CD4-positive, alpha-beta memory T cell (primary cell): ENCODE measurements at regions not wholly inside any gene's neighbourhood (a gene's known extent, or its start where the extent isn't known, plus 50 kb on each side); places are given as distances from the start of the nearest gene placed in this dataset.

ENCODE experiments used
- CTCF ChIA-PET: fragments of 350-600 bp; sonication (Branson Sonifier 250); formaldehyde crosslinking; loops from one replicate; lab custom pipeline; 2021; ENCODE audit warnings: inconsistent platforms; ENCODE audit not compliant: partially characterized antibody; lab: Charles Lee
- POLR2A ChIA-PET: fragments of 350-600 bp; sonication (Branson Sonifier 250); formaldehyde crosslinking; loops from one replicate; lab custom pipeline; 2021; ENCODE audit not compliant: partially characterized antibody; lab: Charles Lee
- DNase-seq, 5 donors: peaks; one replicate each; pipeline versions ENCODE4 v3.0.0 to v3.0.0-alpha.2; 2020 to 2022; ENCODE audit warnings: mixed read lengths in 1 of 5
- H3K27ac ChIP-seq: one replicate; pipeline ENCODE4 v1.7.0; 2013; ENCODE audit warnings: low read depth, low read length
- H3K27me3 ChIP-seq: 2 replicates; pipeline ENCODE4 v1.7.0; 2013; ENCODE audit warnings: mild to moderate bottlenecking, low read length, moderate library complexity; ENCODE audit not compliant: insufficient read depth
- H3K36me3 ChIP-seq: 2 replicates; pipeline ENCODE4 v1.7.0; 2013; ENCODE audit warnings: mild to moderate bottlenecking, low read length, moderate library complexity; ENCODE audit not compliant: insufficient read depth
- H3K4me1 ChIP-seq: 2 replicates; pipeline ENCODE4 v1.7.0; 2013; ENCODE audit warnings: mild to moderate bottlenecking, low read length, moderate library complexity; ENCODE audit not compliant: insufficient read depth
- H3K4me3 ChIP-seq, 2 donors: one replicate each; pipeline ENCODE4 v1.7.0; 2013; ENCODE audit warnings: low read length in 2 of 2, mild to moderate bottlenecking in 1 of 2
- H3K9me3 ChIP-seq, 2 donors: one replicate each; pipeline ENCODE4 v1.7.0; 2013; ENCODE audit warnings: low read length in 2 of 2, control low read depth in 1 of 2; ENCODE audit not compliant: control insufficient read depth in 1 of 2
- H3K27ac Mint-ChIP-seq, 7 donors: one replicate each; pipeline ENCODE4 v1.8.0; 2020 to 2021; ENCODE audit warnings: mixed read lengths in 7 of 7, mild to moderate bottlenecking in 6 of 7, inconsistent platforms in 3 of 7, moderate library complexity in 3 of 7
- H3K27me3 Mint-ChIP-seq, 2 donors: one replicate each; pipeline ENCODE4 v1.8.0; 2020 to 2021; ENCODE audit warnings: mixed read lengths in 2 of 2
- H3K36me3 Mint-ChIP-seq, 2 donors: one replicate each; pipeline ENCODE4 v1.8.0; 2020 to 2021; ENCODE audit warnings: mixed read lengths in 2 of 2, inconsistent platforms in 1 of 2, mild to moderate bottlenecking in 1 of 2
- H3K4me1 Mint-ChIP-seq, 4 donors: one replicate each; pipeline ENCODE4 v1.8.0; 2020 to 2021; ENCODE audit warnings: mixed read lengths in 4 of 4, mild to moderate bottlenecking in 1 of 4
- H3K4me3 Mint-ChIP-seq, 8 donors: one replicate each; pipeline ENCODE4 v1.8.0; 2020 to 2021; ENCODE audit warnings: mixed read lengths in 8 of 8, mild to moderate bottlenecking in 7 of 8, moderate library complexity in 6 of 8, inconsistent platforms in 3 of 8
- H3K9me3 Mint-ChIP-seq, 8 donors: one replicate each; pipeline ENCODE4 v1.8.0; 2020 to 2021; ENCODE audit warnings: mixed read lengths in 8 of 8, mild to moderate bottlenecking in 5 of 8, inconsistent platforms in 3 of 8, moderate library complexity in 1 of 8
- intact Hi-C: fragments of 100-400 bp; cut with micrococcal nuclease; formaldehyde crosslinking; loops from one replicate; pipeline ENCODE4 v1.15.1; 2023

- Histone ChIP-seq H3K27me3 (no peaks in the 10 kb centered on the region), H3K4me3 (no peak overlapping the region), H3K27ac (no peak overlapping the region), H3K9me3 (no peaks in the 10 kb centered on the region), H3K36me3 (no peaks in the 10 kb centered on the region), H3K4me1 (no peaks in the 10 kb centered on the region)
- no peak for DNase-seq
- H3K4me3 Mint-ChIP-seq, result no peak overlapping the region
- intact Hi-C loops, result no loop called here
- CTCF ChIA-PET, result no interaction called here
- POLR2A ChIA-PET, result no interaction called here
- no peaks in the 10 kb centered on the region for H3K36me3 Mint-ChIP-seq
- no peaks in the 10 kb centered on the region for H3K27me3 Mint-ChIP-seq
- no peaks in the 10 kb centered on the region for H3K4me1 Mint-ChIP-seq
- peaks cover 2 to 17% (median 4%) of the 10 kb centered on the region in 8 donors for H3K9me3 Mint-ChIP-seq
- H3K27ac Mint-ChIP-seq, result no peak overlapping the region
Observed at GRCh38 chr4:22336822-22337221, 179.0 kb downstream of the ADGRA3 start.

- Histone ChIP-seq H3K9me3 (no peaks in the 10 kb centered on the region), H3K27ac (no peak overlapping the region), H3K27me3 (no peaks in the 10 kb centered on the region), H3K4me1 (no peaks in the 10 kb centered on the region), H3K4me3 (no peak overlapping the region), H3K36me3 (no peaks in the 10 kb centered on the region)
- H3K27ac Mint-ChIP-seq, result no peak overlapping the region
- DNase-seq, result no peak
- intact Hi-C loops, result no loop called here
- H3K4me1 Mint-ChIP-seq, result no peaks in the 10 kb centered on the region
- H3K9me3 Mint-ChIP-seq, result peaks cover 0 to 11% (median 5%) of the 10 kb centered on the region in 8 donors
- ChIA-PET POLR2A (no interaction called here), CTCF (interaction anchor here (1.0 kb wide), 1 partner anchor 11 kb away, joined by 3 read pairs; no protein-coding TSS in a partner anchor)
- no peaks in the 10 kb centered on the region for H3K27me3 Mint-ChIP-seq
- no peak overlapping the region for H3K4me3 Mint-ChIP-seq
- no peaks in the 10 kb centered on the region for H3K36me3 Mint-ChIP-seq
Observed at GRCh38 chr4:22334155-22334554, 181.7 kb downstream of the ADGRA3 start.

DNA sequence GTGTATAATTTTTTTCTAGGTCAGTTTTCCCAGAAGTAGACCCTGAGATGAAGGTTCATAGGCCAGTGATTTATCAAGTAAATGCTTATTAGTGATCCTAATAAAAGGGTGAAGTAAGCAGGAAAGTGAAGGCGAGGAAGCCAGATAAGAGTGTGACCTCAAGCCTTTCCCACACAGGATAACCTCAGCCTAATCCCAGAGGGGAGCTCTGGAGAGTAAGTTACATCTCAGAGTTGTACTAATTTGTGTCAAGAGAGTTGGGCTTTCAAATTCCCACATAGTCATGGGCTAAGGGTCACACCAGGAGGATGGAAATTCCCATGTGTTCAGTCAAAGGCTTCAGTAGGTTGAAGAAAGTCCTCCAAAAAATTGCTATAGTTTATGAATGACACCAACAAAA is 191.4 kb downstream of the ADGRA3 start:
- DNase-seq, result no peak
- H3K4me1 ChIP-seq, result no peaks in the 10 kb centered on the region
- intact Hi-C loops, result no loop called here
- no peaks in the 10 kb centered on the region for H3K27me3 ChIP-seq
- no peaks in the 10 kb centered on the region for H3K36me3 ChIP-seq
- ChIA-PET POLR2A (no interaction called here), CTCF (interaction anchor here (1.5 kb wide), 1 partner anchor 9 kb away, joined by 3 read pairs; no protein-coding TSS in a partner anchor)
- H3K27ac ChIP-seq, result no peak overlapping the region
- no peaks in the 10 kb centered on the region for H3K9me3 ChIP-seq
- H3K4me1 Mint-ChIP-seq, result no peaks in the 10 kb centered on the region
- no peak overlapping the region for H3K27ac Mint-ChIP-seq
- H3K9me3 Mint-ChIP-seq, result peaks cover 2 to 14% (median 4%) of the 10 kb centered on the region in 8 donors
- no peaks in the 10 kb centered on the region for H3K36me3 Mint-ChIP-seq
- no peaks in the 10 kb centered on the region for H3K27me3 Mint-ChIP-seq
- H3K4me3 Mint-ChIP-seq, result no peak overlapping the region
- no peak overlapping the region for H3K4me3 ChIP-seq

DNA sequence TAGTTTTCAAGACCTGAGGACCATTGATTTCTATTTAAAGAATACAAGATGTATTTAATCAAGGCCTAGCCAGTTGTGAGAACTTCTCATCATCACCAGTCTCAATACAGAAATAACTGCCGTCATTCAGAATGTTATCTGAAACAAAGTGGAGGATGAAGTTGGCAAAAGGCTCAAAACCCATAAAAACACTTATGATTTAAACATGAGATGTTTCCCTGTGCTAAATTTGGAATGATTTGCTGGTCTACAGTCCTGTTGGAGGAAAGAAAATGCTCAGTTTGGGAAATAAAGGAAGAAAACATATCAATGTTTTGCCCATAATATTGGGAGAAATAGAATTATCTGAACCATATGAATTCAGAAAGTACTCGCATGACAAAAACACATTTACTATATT is 192.2 kb downstream of the ADGRA3 start:
- Mint-ChIP-seq H3K4me3 (no peak overlapping the region), H3K9me3 (peaks cover 0 to 14% (median 3%) of the 10 kb centered on the region in 8 donors), H3K36me3 (no peaks in the 10 kb centered on the region), H3K27me3 (no peaks in the 10 kb centered on the region), H3K27ac (no peak overlapping the region), H3K4me1 (no peaks in the 10 kb centered on the region)
- H3K4me3 ChIP-seq, result no peak overlapping the region
- ChIA-PET CTCF (interaction anchor here (1.5 kb wide), 1 partner anchor 10 kb away, joined by 3 read pairs; no protein-coding TSS in a partner anchor), POLR2A (no interaction called here)
- H3K4me1 ChIP-seq, result no peaks in the 10 kb centered on the region
- H3K36me3 ChIP-seq, result no peaks in the 10 kb centered on the region
- no peaks in the 10 kb centered on the region for H3K9me3 ChIP-seq
- no peak overlapping the region for H3K27ac ChIP-seq
- H3K27me3 ChIP-seq, result no peaks in the 10 kb centered on the region
- intact Hi-C loops, result no loop called here
- DNase-seq, result no peak

- Mint-ChIP-seq H3K9me3 (peaks cover 0 to 15% (median 3%) of the 10 kb centered on the region in 8 donors), H3K27ac (no peak overlapping the region), H3K4me1 (no peaks in the 10 kb centered on the region), H3K27me3 (no peaks in the 10 kb centered on the region), H3K36me3 (no peaks in the 10 kb centered on the region), H3K4me3 (no peak overlapping the region)
- intact Hi-C loops, result no loop called here
- no peaks in the 10 kb centered on the region for H3K27me3 ChIP-seq
- no peaks in the 10 kb centered on the region for H3K9me3 ChIP-seq
- no peak for DNase-seq
- no peaks in the 10 kb centered on the region for H3K4me1 ChIP-seq
- H3K4me3 ChIP-seq, result no peak overlapping the region
- no peaks in the 10 kb centered on the region for H3K36me3 ChIP-seq
- CTCF ChIA-PET, result interaction anchor here (0.7 to 1.5 kb wide), 2 partner anchors 11 to 1978 kb away, joined by 3 read pairs; no protein-coding TSS in a partner anchor
- no peak overlapping the region for H3K27ac ChIP-seq
- POLR2A ChIA-PET, result no interaction called here
Observed at GRCh38 chr4:22322996-22323395, 192.9 kb downstream of the ADGRA3 start.

DNA sequence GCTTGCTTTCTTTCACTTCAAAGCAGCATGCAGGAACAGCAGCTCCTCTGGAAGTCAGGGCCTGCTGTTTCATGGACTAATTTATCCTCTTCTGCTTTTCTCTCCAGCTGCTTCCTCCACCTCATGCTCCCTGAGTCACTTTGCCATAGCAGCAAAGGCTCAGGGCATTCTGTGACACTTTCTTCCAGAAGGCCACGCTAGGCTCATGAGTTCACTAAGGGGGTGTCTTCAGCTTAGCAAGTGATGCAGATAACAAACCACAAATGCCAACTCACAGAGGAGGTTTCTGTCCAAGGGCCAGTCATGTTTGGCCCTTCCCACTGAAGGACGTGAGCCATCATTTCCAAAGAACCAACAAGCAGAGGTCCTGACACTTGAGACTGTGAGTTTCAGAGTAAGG is 200.2 kb downstream of the ADGRA3 start:
- Mint-ChIP-seq H3K27me3 (peaks cover 0 to 1% of the 10 kb centered on the region in 2 donors), H3K4me3 (no peak overlapping the region), H3K36me3 (no peaks in the 10 kb centered on the region), H3K27ac (no peak overlapping the region), H3K9me3 (peaks cover 2 to 18% (median 5%) of the 10 kb centered on the region in 8 donors), H3K4me1 (no peaks in the 10 kb centered on the region)
- Histone ChIP-seq H3K27ac (no peak overlapping the region), H3K9me3 (no peaks in the 10 kb centered on the region), H3K4me1 (no peaks in the 10 kb centered on the region), H3K4me3 (no peak overlapping the region), H3K36me3 (no peaks in the 10 kb centered on the region), H3K27me3 (no peaks in the 10 kb centered on the region)
- CTCF ChIA-PET, result no interaction called here
- POLR2A ChIA-PET, result no interaction called here
- intact Hi-C loops, result no loop called here
- no peak for DNase-seq

DNA sequence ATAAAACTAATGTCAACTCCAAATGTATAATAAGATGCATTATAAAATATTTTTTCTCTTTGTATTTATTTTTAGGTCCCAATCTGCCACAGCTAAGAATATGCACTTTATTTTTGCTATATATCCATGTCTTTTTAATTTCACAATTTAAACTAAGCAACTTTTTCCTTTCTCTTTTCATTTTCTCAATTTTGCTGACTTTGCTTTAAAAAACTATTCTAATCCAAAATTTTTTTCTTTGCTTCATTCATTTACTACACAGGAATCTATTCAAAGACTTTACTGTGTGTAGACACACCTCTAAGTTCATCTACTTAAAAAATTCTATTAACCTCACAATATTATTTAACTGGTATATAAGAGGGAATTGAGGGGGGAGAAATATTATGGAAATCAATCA is 201.9 kb downstream of the ADGRA3 start:
- no peaks in the 10 kb centered on the region for H3K4me1 ChIP-seq
- H3K4me1 Mint-ChIP-seq, result no peaks in the 10 kb centered on the region
- ChIA-PET CTCF (no interaction called here), POLR2A (no interaction called here)
- no peaks in the 10 kb centered on the region for H3K36me3 Mint-ChIP-seq
- H3K9me3 Mint-ChIP-seq, result peaks cover 2 to 18% (median 4%) of the 10 kb centered on the region in 8 donors
- no peaks in the 10 kb centered on the region for H3K27me3 ChIP-seq
- H3K27ac ChIP-seq, result no peak overlapping the region
- no peak overlapping the region for H3K4me3 Mint-ChIP-seq
- H3K27me3 Mint-ChIP-seq, result peaks cover 0 to 1% of the 10 kb centered on the region in 2 donors
- H3K27ac Mint-ChIP-seq, result no peak overlapping the region
- no peak for DNase-seq
- H3K9me3 ChIP-seq, result no peaks in the 10 kb centered on the region
- intact Hi-C loops, result no loop called here
- H3K4me3 ChIP-seq, result no peak overlapping the region
- H3K36me3 ChIP-seq, result no peaks in the 10 kb centered on the region

DNA sequence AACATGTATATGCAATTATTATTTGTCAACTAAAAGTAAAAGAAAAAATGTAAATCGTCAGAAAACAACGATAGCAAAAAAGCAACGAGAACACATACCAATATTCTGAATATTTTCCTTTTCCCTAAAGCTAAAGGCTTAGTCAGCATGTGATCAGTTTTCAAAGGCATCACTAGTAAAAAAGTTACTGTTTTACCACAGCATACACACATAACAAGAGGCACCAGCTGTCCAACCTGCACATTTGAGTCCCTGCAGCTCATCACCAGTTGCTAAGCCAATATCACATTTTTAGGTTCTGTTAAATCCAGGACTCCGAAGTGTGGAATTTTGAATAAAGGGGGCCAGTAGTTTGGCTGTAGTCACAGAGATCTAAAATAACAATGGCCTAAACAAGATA is 203.8 kb downstream of the ADGRA3 start:
- Histone ChIP-seq H3K27me3 (no peaks in the 10 kb centered on the region), H3K4me1 (no peaks in the 10 kb centered on the region), H3K27ac (no peak overlapping the region), H3K9me3 (no peaks in the 10 kb centered on the region), H3K36me3 (no peaks in the 10 kb centered on the region), H3K4me3 (no peak overlapping the region)
- Mint-ChIP-seq H3K27ac (no peak overlapping the region), H3K4me1 (no peaks in the 10 kb centered on the region), H3K4me3 (no peak overlapping the region), H3K9me3 (peaks cover 0 to 13% (median 4%) of the 10 kb centered on the region in 8 donors), H3K36me3 (no peaks in the 10 kb centered on the region), H3K27me3 (peaks cover 0 to 1% of the 10 kb centered on the region in 2 donors)
- ChIA-PET CTCF (no interaction called here), POLR2A (no interaction called here)
- intact Hi-C loops, result no loop called here
- no peak for DNase-seq
